ENCODE measurements at regions not wholly inside any gene's neighbourhood (a gene's known extent, or its start where the extent isn't known, plus 50 kb on each side); places are given as distances from the start of the nearest gene placed in this dataset.

GRCh38 chr4:135735512-135735911 is 1533.9 kb upstream of the PABPC4L start:
- Histone ChIP-seq H3K4me3 (ENCODE audit: low read length) (no peak overlapping the region), H3K79me2 (ENCODE audit: low read length) (no peaks in the 10 kb centered on the region), H3K27me3 (ENCODE audit: low read length) (no peaks in the 10 kb centered on the region), H3K4me2 (ENCODE audit: low read depth, low read length, poor library complexity, severe bottlenecking) (no peak overlapping the region), H2AFZ (ENCODE audit: low read length) (no peak overlapping the region), H3K27ac (ENCODE audit: low read length) (no peak overlapping the region), H3K9me3 (ENCODE audit: low read length) (peaks cover 49% of the 10 kb centered on the region), H3K4me1 (ENCODE audit: low read length) (no peaks in the 10 kb centered on the region), H3K9ac (ENCODE audit: low read length) (no peak overlapping the region), H3K36me3 (ENCODE audit: insufficient read depth, low read length) (no peaks in the 10 kb centered on the region), H4K20me1 (ENCODE audit: insufficient read depth, low read depth, low read length) (no peaks in the 10 kb centered on the region), H3K9me2 (replicated peaks; ENCODE audit: insufficient read depth, low read length) (no peaks in the 10 kb centered on the region)
- DNase-seq, result no peak

GRCh38 chr4:135732448-135732847 is 1530.9 kb upstream of the PABPC4L start:
- no peaks in the 10 kb centered on the region for H3K4me1 ChIP-seq (ENCODE audit: low read length)
- H3K4me3 ChIP-seq (ENCODE audit: low read length), result no peak overlapping the region
- no peaks in the 10 kb centered on the region for H3K27me3 ChIP-seq (ENCODE audit: low read length)
- DNase-seq, result no peak
- peaks cover 47% of the 10 kb centered on the region for H3K9me3 ChIP-seq (ENCODE audit: low read length)
- H2AFZ ChIP-seq (ENCODE audit: low read length), result no peak overlapping the region
- no peaks in the 10 kb centered on the region for H3K36me3 ChIP-seq (ENCODE audit: insufficient read depth, low read length)
- H3K9ac ChIP-seq (ENCODE audit: low read length), result no peak overlapping the region
- no peaks in the 10 kb centered on the region for H4K20me1 ChIP-seq (ENCODE audit: insufficient read depth, low read depth, low read length)
- no peaks in the 10 kb centered on the region for H3K79me2 ChIP-seq (ENCODE audit: low read length)
- no peak overlapping the region for H3K4me2 ChIP-seq (ENCODE audit: low read depth, low read length, poor library complexity, severe bottlenecking)
- H3K27ac ChIP-seq (ENCODE audit: low read length), result no peak overlapping the region
- no peaks in the 10 kb centered on the region for H3K9me2 ChIP-seq (replicated peaks; ENCODE audit: insufficient read depth, low read length)

- no peaks in the 10 kb centered on the region for H3K36me3 ChIP-seq (ENCODE audit: insufficient read depth, low read length)
- H3K4me2 ChIP-seq (ENCODE audit: low read depth, low read length, poor library complexity, severe bottlenecking), result no peak overlapping the region
- no peaks in the 10 kb centered on the region for H3K27me3 ChIP-seq (ENCODE audit: low read length)
- no peaks in the 10 kb centered on the region for H3K9me2 ChIP-seq (replicated peaks; ENCODE audit: insufficient read depth, low read length)
- H4K20me1 ChIP-seq (ENCODE audit: insufficient read depth, low read depth, low read length), result no peaks in the 10 kb centered on the region
- no peak for DNase-seq
- H3K27ac ChIP-seq (ENCODE audit: low read length), result no peak overlapping the region
- no peaks in the 10 kb centered on the region for H3K79me2 ChIP-seq (ENCODE audit: low read length)
- H3K9ac ChIP-seq (ENCODE audit: low read length), result no peak overlapping the region
- peaks cover 49% of the 10 kb centered on the region for H3K9me3 ChIP-seq (ENCODE audit: low read length)
- H2AFZ ChIP-seq (ENCODE audit: low read length), result no peak overlapping the region
- no peak overlapping the region for H3K4me3 ChIP-seq (ENCODE audit: low read length)
- H3K4me1 ChIP-seq (ENCODE audit: low read length), result no peaks in the 10 kb centered on the region
Measured at GRCh38 chr4:135731682-135732081, 1530.1 kb upstream of the PABPC4L start.

GRCh38 chr4:135724421-135724820 is 1522.8 kb upstream of the PABPC4L start:
- Histone ChIP-seq H3K4me1 (ENCODE audit: low read length) (no peaks in the 10 kb centered on the region), H3K9ac (ENCODE audit: low read length) (no peak overlapping the region)
- DNase-seq, result no peak

GRCh38 chr4:135718019-135718418 is 1516.4 kb upstream of the PABPC4L start:
- peaks cover 5% of the 10 kb centered on the region for H3K9me3 ChIP-seq (ENCODE audit: low read length)
- H3K9me2 ChIP-seq (replicated peaks; ENCODE audit: insufficient read depth, low read length), result no peaks in the 10 kb centered on the region
- H3K4me1 ChIP-seq (ENCODE audit: low read length), result no peaks in the 10 kb centered on the region
- no peak overlapping the region for H3K4me3 ChIP-seq (ENCODE audit: low read length)
- H3K36me3 ChIP-seq (ENCODE audit: insufficient read depth, low read length), result no peaks in the 10 kb centered on the region
- no peak overlapping the region for H3K9ac ChIP-seq (ENCODE audit: low read length)
- H4K20me1 ChIP-seq (ENCODE audit: insufficient read depth, low read depth, low read length), result no peaks in the 10 kb centered on the region
- no peak overlapping the region for H3K27ac ChIP-seq (ENCODE audit: low read length)
- H3K4me2 ChIP-seq (ENCODE audit: low read depth, low read length, poor library complexity, severe bottlenecking), result no peak overlapping the region
- H2AFZ ChIP-seq (ENCODE audit: low read length), result no peak overlapping the region
- H3K79me2 ChIP-seq (ENCODE audit: low read length), result no peaks in the 10 kb centered on the region
- no peak for DNase-seq
- no peaks in the 10 kb centered on the region for H3K27me3 ChIP-seq (ENCODE audit: low read length)

More at GRCh38 chr4:135724421-135724820, 1522.8 kb upstream of the PABPC4L start:
- Histone ChIP-seq H3K27me3 (ENCODE audit: low read length) (no peaks in the 10 kb centered on the region), H3K9me3 (ENCODE audit: low read length) (peaks cover 37% of the 10 kb centered on the region), H3K79me2 (ENCODE audit: low read length) (no peaks in the 10 kb centered on the region), H3K9me2 (replicated peaks; ENCODE audit: insufficient read depth, low read length) (no peaks in the 10 kb centered on the region), H3K27ac (ENCODE audit: low read length) (no peak overlapping the region), H3K4me3 (ENCODE audit: low read length) (no peak overlapping the region), H2AFZ (ENCODE audit: low read length) (no peak overlapping the region), H3K4me2 (ENCODE audit: low read depth, low read length, poor library complexity, severe bottlenecking) (no peak overlapping the region), H4K20me1 (ENCODE audit: insufficient read depth, low read depth, low read length) (no peaks in the 10 kb centered on the region), H3K36me3 (ENCODE audit: insufficient read depth, low read length) (no peaks in the 10 kb centered on the region)

GRCh38 chr4:135705343-135705742 is 1503.8 kb upstream of the PABPC4L start:
- Histone ChIP-seq H3K9me2 (replicated peaks; ENCODE audit: insufficient read depth, low read length) (no peaks in the 10 kb centered on the region), H3K4me3 (ENCODE audit: low read length) (no peak overlapping the region), H3K4me2 (ENCODE audit: low read depth, low read length, poor library complexity, severe bottlenecking) (no peak overlapping the region), H4K20me1 (ENCODE audit: insufficient read depth, low read depth, low read length) (no peaks in the 10 kb centered on the region), H3K9me3 (ENCODE audit: low read length) (peaks cover 20% of the 10 kb centered on the region), H2AFZ (ENCODE audit: low read length) (no peak overlapping the region), H3K27ac (ENCODE audit: low read length) (no peak overlapping the region), H3K4me1 (ENCODE audit: low read length) (no peaks in the 10 kb centered on the region), H3K36me3 (ENCODE audit: insufficient read depth, low read length) (no peaks in the 10 kb centered on the region), H3K9ac (ENCODE audit: low read length) (no peak overlapping the region), H3K79me2 (ENCODE audit: low read length) (no peaks in the 10 kb centered on the region), H3K27me3 (ENCODE audit: low read length) (no peaks in the 10 kb centered on the region)
- no peak for DNase-seq

GRCh38 chr4:135694066-135694465 is 1492.5 kb upstream of the PABPC4L start:
- Histone ChIP-seq H3K9me2 (replicated peaks; ENCODE audit: insufficient read depth, low read length) (no peaks in the 10 kb centered on the region), H3K4me2 (ENCODE audit: low read depth, low read length, poor library complexity, severe bottlenecking) (no peak overlapping the region), H3K79me2 (ENCODE audit: low read length) (no peaks in the 10 kb centered on the region), H2AFZ (ENCODE audit: low read length) (no peak overlapping the region), H3K9ac (ENCODE audit: low read length) (no peak overlapping the region), H4K20me1 (ENCODE audit: insufficient read depth, low read depth, low read length) (no peaks in the 10 kb centered on the region), H3K27me3 (ENCODE audit: low read length) (no peaks in the 10 kb centered on the region), H3K4me3 (ENCODE audit: low read length) (no peak overlapping the region), H3K36me3 (ENCODE audit: insufficient read depth, low read length) (no peaks in the 10 kb centered on the region), H3K9me3 (ENCODE audit: low read length) (peaks cover 8% of the 10 kb centered on the region; the same call in 1 of the 2 replicates), H3K27ac (ENCODE audit: low read length) (no peak overlapping the region), H3K4me1 (ENCODE audit: low read length) (no peaks in the 10 kb centered on the region)
- DNase-seq, result no peak

- peaks cover 13% of the 10 kb centered on the region; the same call in 1 of the 2 replicates for H3K9me3 ChIP-seq (ENCODE audit: low read length)
- H3K4me2 ChIP-seq (ENCODE audit: low read depth, low read length, poor library complexity, severe bottlenecking), result no peak overlapping the region
- no peak overlapping the region for H3K4me3 ChIP-seq (ENCODE audit: low read length)
- no peak overlapping the region for H2AFZ ChIP-seq (ENCODE audit: low read length)
- no peaks in the 10 kb centered on the region for H3K79me2 ChIP-seq (ENCODE audit: low read length)
- H4K20me1 ChIP-seq (ENCODE audit: insufficient read depth, low read depth, low read length), result no peaks in the 10 kb centered on the region
- no peak overlapping the region for H3K27ac ChIP-seq (ENCODE audit: low read length)
- no peaks in the 10 kb centered on the region for H3K36me3 ChIP-seq (ENCODE audit: insufficient read depth, low read length)
- no peak overlapping the region for H3K9ac ChIP-seq (ENCODE audit: low read length)
- H3K9me2 ChIP-seq (replicated peaks; ENCODE audit: insufficient read depth, low read length), result no peaks in the 10 kb centered on the region
- no peak for DNase-seq
- no peaks in the 10 kb centered on the region for H3K4me1 ChIP-seq (ENCODE audit: low read length)
- no peaks in the 10 kb centered on the region for H3K27me3 ChIP-seq (ENCODE audit: low read length)
Measured at GRCh38 chr4:135684001-135684400, 1482.4 kb upstream of the PABPC4L start.

- peaks cover 24% of the 10 kb centered on the region for H3K9me3 ChIP-seq (ENCODE audit: low read length)
- no peak overlapping the region for H2AFZ ChIP-seq (ENCODE audit: low read length)
- no peak overlapping the region for H3K4me3 ChIP-seq (ENCODE audit: low read length)
- no peak overlapping the region for H3K27ac ChIP-seq (ENCODE audit: low read length)
- H3K9ac ChIP-seq (ENCODE audit: low read length), result no peak overlapping the region
- H3K4me2 ChIP-seq (ENCODE audit: low read depth, low read length, poor library complexity, severe bottlenecking), result no peak overlapping the region
- no peaks in the 10 kb centered on the region for H3K9me2 ChIP-seq (replicated peaks; ENCODE audit: insufficient read depth, low read length)
- no peaks in the 10 kb centered on the region for H3K4me1 ChIP-seq (ENCODE audit: low read length)
- no peaks in the 10 kb centered on the region for H4K20me1 ChIP-seq (ENCODE audit: insufficient read depth, low read depth, low read length)
- H3K36me3 ChIP-seq (ENCODE audit: insufficient read depth, low read length), result no peaks in the 10 kb centered on the region
- H3K79me2 ChIP-seq (ENCODE audit: low read length), result no peaks in the 10 kb centered on the region
- DNase-seq, result no peak
- H3K27me3 ChIP-seq (ENCODE audit: low read length), result no peaks in the 10 kb centered on the region
Measured at GRCh38 chr4:135672202-135672601, 1470.6 kb upstream of the PABPC4L start.
